ENCODE measurements at regions not wholly inside any gene's neighbourhood (a gene's known extent, or its start where the extent isn't known, plus 50 kb on each side); places are given as distances from the start of the nearest gene placed in this dataset.

DNA sequence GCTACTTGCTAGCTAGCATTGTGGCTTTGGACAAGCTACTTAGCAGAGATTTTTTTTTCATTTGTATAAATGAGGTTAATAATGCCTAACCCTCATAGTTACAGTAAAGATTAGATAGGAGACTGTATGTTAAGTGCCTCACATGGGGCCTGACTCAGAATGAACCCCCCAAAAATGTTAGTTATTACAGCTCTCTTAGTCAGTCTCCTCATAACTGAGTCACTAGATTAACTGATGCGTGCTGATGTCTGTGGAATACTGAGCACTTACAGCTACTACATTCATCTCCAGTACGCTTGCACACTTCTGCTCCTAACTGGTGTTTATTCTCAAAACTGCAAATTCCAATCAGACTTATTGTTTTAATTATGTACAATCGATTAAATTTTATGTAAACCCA lies 315.3 kb downstream of the SNX13 start:
- TF ChIP-seq, protein P1, sequence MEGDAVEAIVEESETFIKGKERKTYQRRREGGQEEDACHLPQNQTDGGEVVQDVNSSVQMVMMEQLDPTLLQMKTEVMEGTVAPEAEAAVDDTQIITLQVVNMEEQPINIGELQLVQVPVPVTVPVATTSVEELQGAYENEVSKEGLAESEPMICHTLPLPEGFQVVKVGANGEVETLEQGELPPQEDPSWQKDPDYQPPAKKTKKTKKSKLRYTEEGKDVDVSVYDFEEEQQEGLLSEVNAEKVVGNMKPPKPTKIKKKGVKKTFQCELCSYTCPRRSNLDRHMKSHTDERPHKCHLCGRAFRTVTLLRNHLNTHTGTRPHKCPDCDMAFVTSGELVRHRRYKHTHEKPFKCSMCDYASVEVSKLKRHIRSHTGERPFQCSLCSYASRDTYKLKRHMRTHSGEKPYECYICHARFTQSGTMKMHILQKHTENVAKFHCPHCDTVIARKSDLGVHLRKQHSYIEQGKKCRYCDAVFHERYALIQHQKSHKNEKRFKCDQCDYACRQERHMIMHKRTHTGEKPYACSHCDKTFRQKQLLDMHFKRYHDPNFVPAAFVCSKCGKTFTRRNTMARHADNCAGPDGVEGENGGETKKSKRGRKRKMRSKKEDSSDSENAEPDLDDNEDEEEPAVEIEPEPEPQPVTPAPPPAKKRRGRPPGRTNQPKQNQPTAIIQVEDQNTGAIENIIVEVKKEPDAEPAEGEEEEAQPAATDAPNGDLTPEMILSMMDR (IDR thresholded peaks at IDR 0.05): no peak
- TF ChIP-seq POLR2A (IDR thresholded peaks at IDR 0.05): no peak
